Subcutaneous abdominal adipose tissue (tissue), 5 donors: ENCODE measurements at regions not wholly inside any gene's neighbourhood (a gene's known extent, or its start where the extent isn't known, plus 50 kb on each side); places are given as distances from the start of the nearest gene placed in this dataset.

Experiments used
- H3K27ac ChIP-seq: one replicate; pipeline ENCODE4 v1.7.0; 2013; ENCODE audit warnings: low read depth, mild to moderate bottlenecking, inconsistent platforms, low read length, moderate library complexity
- H3K27me3 ChIP-seq, 5 donors: one replicate each; pipeline ENCODE4 v1.7.0; 2013; ENCODE audit warnings: low read length in 5 of 5, inconsistent platforms in 1 of 5; ENCODE audit not compliant: control insufficient read depth in 5 of 5, insufficient read depth in 4 of 5
- H3K36me3 ChIP-seq, 5 donors: one replicate each; pipeline ENCODE4 v1.7.0; 2013; ENCODE audit warnings: low read length in 5 of 5; ENCODE audit not compliant: control insufficient read depth in 5 of 5, insufficient read depth in 5 of 5
- H3K4me1 ChIP-seq, 5 donors: one replicate each; pipeline ENCODE4 v1.7.0; 2013; ENCODE audit warnings: low read length in 5 of 5, mild to moderate bottlenecking in 3 of 5, moderate library complexity in 1 of 5; ENCODE audit not compliant: control insufficient read depth in 5 of 5, insufficient read depth in 5 of 5
- H3K4me3 ChIP-seq, 5 donors: one replicate each; pipeline ENCODE4 v1.7.0; 2013; ENCODE audit warnings: low read length in 5 of 5, low read depth in 1 of 5
- H3K9ac ChIP-seq, 5 donors: one replicate each; pipeline ENCODE4 v1.7.0; 2013; ENCODE audit warnings: low read length in 5 of 5, mild to moderate bottlenecking in 4 of 5, moderate library complexity in 3 of 5
- H3K9me3 ChIP-seq, 5 donors: one replicate each; pipeline ENCODE4 v1.7.0; 2013; ENCODE audit warnings: low read length in 5 of 5; ENCODE audit not compliant: control insufficient read depth in 5 of 5
- donor health status: healthy.
- donor health status: healthy.
- donor health status: healthy.
- donor health status: healthy.
- donor health status: healthy.

DNA sequence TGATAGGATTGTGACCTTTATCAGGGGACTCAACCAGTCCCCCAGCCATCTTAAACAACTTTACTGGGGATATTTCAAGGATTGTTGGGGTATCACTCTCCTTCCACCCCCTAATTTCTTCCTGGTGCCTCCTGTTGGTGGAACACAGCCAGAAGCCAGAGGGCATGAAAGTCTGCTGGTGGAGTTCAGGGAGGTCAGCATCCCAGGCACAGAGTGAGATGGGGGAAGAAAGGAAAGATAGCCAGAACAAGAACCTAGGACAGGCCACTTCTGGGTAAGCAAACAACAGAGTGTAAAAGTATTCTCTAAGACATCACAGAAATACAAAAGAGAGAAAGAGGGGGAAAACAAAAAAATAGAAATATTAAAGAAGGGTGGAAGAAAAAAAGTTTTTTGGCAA is 101.8 kb downstream of the SPRY2 start:
- Histone ChIP-seq H3K9ac (no peak overlapping the region), H3K4me3 (no peak overlapping the region), H3K9me3 (no peaks in the 10 kb centered on the region), H3K4me1 (peaks cover 0 to 14% (median 5%) of the 10 kb centered on the region in 5 donors), H3K36me3 (no peaks in the 10 kb centered on the region), H3K27ac (no peak overlapping the region), H3K27me3 (no peaks in the 10 kb centered on the region)

GRCh38 chr13:80237646-80238045 is 103.3 kb downstream of the SPRY2 start:
- Histone ChIP-seq H3K9me3 (no peaks in the 10 kb centered on the region), H3K9ac (no peak overlapping the region), H3K4me1 (peaks cover 0 to 14% (median 5%) of the 10 kb centered on the region in 5 donors), H3K27me3 (no peaks in the 10 kb centered on the region), H3K27ac (no peak overlapping the region), H3K4me3 (no peak overlapping the region), H3K36me3 (no peaks in the 10 kb centered on the region)

DNA sequence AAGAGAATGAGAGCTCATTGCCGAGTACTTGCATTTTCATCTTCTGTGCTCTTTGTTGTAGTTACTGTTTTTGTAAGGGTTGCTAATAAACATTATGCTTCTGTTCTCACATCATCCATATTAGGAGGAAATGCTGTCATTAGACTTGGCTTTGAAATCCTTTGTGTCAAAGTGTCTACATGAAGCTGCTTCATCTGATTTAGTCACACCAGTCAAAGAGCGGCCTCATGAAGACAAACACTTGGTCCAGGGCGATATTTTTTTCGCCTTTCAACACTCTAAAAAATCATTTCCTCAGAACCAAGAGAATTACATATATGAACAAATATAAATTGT is 105.0 kb downstream of the SPRY2 start:
- Histone ChIP-seq H3K9me3 (no peaks in the 10 kb centered on the region), H3K9ac (no peak overlapping the region), H3K4me3 (peak overlapping the region in 4 of 5 donors; percentile 34 to 53 (median 41)), H3K36me3 (no peaks in the 10 kb centered on the region), H3K4me1 (peaks cover 0 to 14% (median 5%) of the 10 kb centered on the region in 5 donors), H3K27me3 (no peaks in the 10 kb centered on the region), H3K27ac (no peak overlapping the region)

GRCh38 chr13:80235166-80235966 is 105.6 kb downstream of the SPRY2 start:
- no peaks in the 10 kb centered on the region for H3K36me3 ChIP-seq
- H3K9me3 ChIP-seq = no peaks in the 10 kb centered on the region
- peak overlapping the region; percentile 12 for H3K27ac ChIP-seq
- H3K27me3 ChIP-seq = no peaks in the 10 kb centered on the region
- peak overlapping the region in 1 of 5 donors; percentile 21 for H3K9ac ChIP-seq
- peak overlapping the region in 4 of 5 donors; percentile 34 to 53 (median 41) for H3K4me3 ChIP-seq
- H3K4me1 ChIP-seq = peaks cover 0 to 14% (median 5%) of the 10 kb centered on the region in 5 donors

GRCh38 chr13:80227645-80228044 is 113.3 kb downstream of the SPRY2 start:
- Histone ChIP-seq H3K9me3 (peaks cover 0 to 5% (median 0%) of the 10 kb centered on the region in 5 donors), H3K4me3 (no peak overlapping the region), H3K4me1 (no peaks in the 10 kb centered on the region), H3K27me3 (no peaks in the 10 kb centered on the region), H3K27ac (no peak overlapping the region), H3K36me3 (no peaks in the 10 kb centered on the region), H3K9ac (no peak overlapping the region)

DNA sequence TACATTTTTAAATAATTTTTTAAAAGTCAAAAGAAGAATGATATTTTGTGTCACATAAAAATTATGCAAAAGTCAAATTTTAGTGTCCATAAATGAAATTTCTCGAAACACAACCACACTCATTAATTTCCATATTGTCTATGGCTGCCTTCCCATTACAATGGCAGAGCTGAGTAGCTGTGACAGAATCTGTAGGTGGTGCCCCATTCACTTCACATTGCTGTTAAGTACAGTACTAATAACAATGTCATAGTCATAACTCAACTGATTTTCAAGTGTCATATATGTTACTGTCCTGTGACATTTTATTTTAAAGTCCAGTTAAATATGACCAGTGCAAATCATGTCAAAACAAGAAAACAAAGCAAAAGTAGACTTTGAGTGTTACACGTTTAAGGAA is 114.3 kb downstream of the SPRY2 start:
- Histone ChIP-seq H3K9me3 (peaks cover 0 to 5% (median 0%) of the 10 kb centered on the region in 5 donors), H3K9ac (no peak overlapping the region), H3K4me3 (no peak overlapping the region), H3K36me3 (no peaks in the 10 kb centered on the region), H3K27ac (no peak overlapping the region), H3K27me3 (no peaks in the 10 kb centered on the region), H3K4me1 (no peaks in the 10 kb centered on the region)

DNA sequence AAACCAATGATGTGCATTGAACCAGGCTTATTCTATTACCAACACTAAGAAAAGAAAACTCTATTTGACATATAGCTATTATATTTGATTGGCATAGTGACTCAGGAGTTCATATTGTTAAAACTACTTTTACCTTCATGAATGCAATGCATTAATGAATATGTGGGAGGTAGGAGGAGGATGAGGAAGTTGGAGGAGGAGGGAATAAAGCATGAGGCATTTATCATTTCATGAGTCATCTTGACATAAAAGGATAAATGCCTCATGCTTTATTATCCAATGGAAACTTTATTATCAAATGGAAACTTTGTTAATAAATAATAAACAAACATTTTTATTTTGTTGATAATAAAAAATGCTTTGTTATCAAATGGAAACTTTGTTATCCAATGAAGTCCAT is 116.5 kb downstream of the SPRY2 start:
- H3K36me3 ChIP-seq = no peaks in the 10 kb centered on the region
- no peak overlapping the region for H3K9ac ChIP-seq
- H3K27me3 ChIP-seq = no peaks in the 10 kb centered on the region
- no peaks in the 10 kb centered on the region for H3K4me1 ChIP-seq
- no peak overlapping the region for H3K27ac ChIP-seq
- no peak overlapping the region for H3K4me3 ChIP-seq
- peaks cover 0 to 5% (median 2%) of the 10 kb centered on the region in 5 donors for H3K9me3 ChIP-seq

- H3K4me1 ChIP-seq = no peaks in the 10 kb centered on the region
- no peaks in the 10 kb centered on the region for H3K36me3 ChIP-seq
- no peak overlapping the region for H3K27ac ChIP-seq
- no peak overlapping the region for H3K9ac ChIP-seq
- peaks cover 0 to 4% (median 0%) of the 10 kb centered on the region in 5 donors for H3K9me3 ChIP-seq
- no peak overlapping the region for H3K4me3 ChIP-seq
- no peaks in the 10 kb centered on the region for H3K27me3 ChIP-seq
These were observed 123.1 kb downstream of the SPRY2 start for GRCh38 chr13:80217614-80218456.

GRCh38 chr13:80215368-80215767 is 125.6 kb downstream of the SPRY2 start:
- Histone ChIP-seq H3K9me3 (peaks cover 0 to 4% (median 0%) of the 10 kb centered on the region in 5 donors), H3K4me3 (no peak overlapping the region), H3K27me3 (no peaks in the 10 kb centered on the region), H3K4me1 (no peaks in the 10 kb centered on the region), H3K9ac (no peak overlapping the region), H3K36me3 (no peaks in the 10 kb centered on the region), H3K27ac (no peak overlapping the region)

GRCh38 chr13:80214521-80214991 is 126.4 kb downstream of the SPRY2 start:
- peaks cover 0 to 3% (median 0%) of the 10 kb centered on the region in 5 donors for H3K9me3 ChIP-seq
- H3K4me3 ChIP-seq = no peak overlapping the region
- no peaks in the 10 kb centered on the region for H3K27me3 ChIP-seq
- no peak overlapping the region for H3K27ac ChIP-seq
- no peak overlapping the region for H3K9ac ChIP-seq
- no peaks in the 10 kb centered on the region for H3K4me1 ChIP-seq
- H3K36me3 ChIP-seq = no peaks in the 10 kb centered on the region
